ENCODE measurements at regions not wholly inside any gene's neighbourhood (a gene's known extent, or its start where the extent isn't known, plus 50 kb on each side); places are given as distances from the start of the nearest gene placed in this dataset.

DNA sequence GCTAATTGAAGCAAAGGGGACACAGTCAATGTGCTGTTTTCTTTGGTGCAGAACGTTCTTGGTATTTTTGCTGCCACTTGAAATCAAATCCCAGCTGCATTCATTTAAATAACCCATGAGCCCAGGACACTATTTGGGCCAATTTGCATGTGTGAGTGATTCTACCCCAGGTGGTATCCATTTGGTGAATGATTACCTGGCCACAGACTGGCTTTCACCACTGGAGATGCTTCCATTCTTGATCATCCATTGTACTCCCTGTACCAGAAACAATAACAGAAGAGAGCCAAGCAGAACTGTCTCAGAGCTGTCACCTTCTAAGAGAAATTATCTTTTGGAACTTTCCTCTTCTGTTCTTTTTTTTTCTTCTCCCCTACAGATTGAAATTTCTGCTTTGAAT lies 139.7 kb upstream of the RARB start:
- H3K4me1 ChIP-seq (replicated peaks; ENCODE audit: insufficient read depth) = no peaks in the 10 kb centered on the region
- H3K27ac ChIP-seq = no peak overlapping the region
- no peaks in the 10 kb centered on the region for H3K9me2 ChIP-seq (ENCODE audit: insufficient read depth)
- ChIA-PET CTCF (no interaction called here), POLR2A (ENCODE audit: unreplicated experiment) (no interaction called here)
- no peaks in the 10 kb centered on the region for H3K36me3 ChIP-seq (ENCODE audit: low read depth)
- no peaks in the 10 kb centered on the region for H3K79me2 ChIP-seq (ENCODE audit: low read depth)
- intact Hi-C loops (cut with micrococcal nuclease; ENCODE audit: unreplicated experiment) = no loop called here
- TF ChIP-seq, protein P1, sequence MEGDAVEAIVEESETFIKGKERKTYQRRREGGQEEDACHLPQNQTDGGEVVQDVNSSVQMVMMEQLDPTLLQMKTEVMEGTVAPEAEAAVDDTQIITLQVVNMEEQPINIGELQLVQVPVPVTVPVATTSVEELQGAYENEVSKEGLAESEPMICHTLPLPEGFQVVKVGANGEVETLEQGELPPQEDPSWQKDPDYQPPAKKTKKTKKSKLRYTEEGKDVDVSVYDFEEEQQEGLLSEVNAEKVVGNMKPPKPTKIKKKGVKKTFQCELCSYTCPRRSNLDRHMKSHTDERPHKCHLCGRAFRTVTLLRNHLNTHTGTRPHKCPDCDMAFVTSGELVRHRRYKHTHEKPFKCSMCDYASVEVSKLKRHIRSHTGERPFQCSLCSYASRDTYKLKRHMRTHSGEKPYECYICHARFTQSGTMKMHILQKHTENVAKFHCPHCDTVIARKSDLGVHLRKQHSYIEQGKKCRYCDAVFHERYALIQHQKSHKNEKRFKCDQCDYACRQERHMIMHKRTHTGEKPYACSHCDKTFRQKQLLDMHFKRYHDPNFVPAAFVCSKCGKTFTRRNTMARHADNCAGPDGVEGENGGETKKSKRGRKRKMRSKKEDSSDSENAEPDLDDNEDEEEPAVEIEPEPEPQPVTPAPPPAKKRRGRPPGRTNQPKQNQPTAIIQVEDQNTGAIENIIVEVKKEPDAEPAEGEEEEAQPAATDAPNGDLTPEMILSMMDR (conservative IDR thresholded peaks at IDR 0.05) = no peak
- TF ChIP-seq EZH2 (IDR thresholded peaks at IDR 0.05; ENCODE audit: low read depth) = no peak
- BruUV-seq (replicated peaks) = no TSS peak
- H3K4me2 ChIP-seq = no peak overlapping the region
- H3K4me3 ChIP-seq = no peak overlapping the region
- DNase-seq = no peak
- no peaks in the 10 kb centered on the region for H3K9me3 ChIP-seq (ENCODE audit: insufficient read depth, low read depth)
- H4K20me1 ChIP-seq (ENCODE audit: insufficient read depth) = no peaks in the 10 kb centered on the region
- no peaks in the 10 kb centered on the region for H3K27me3 ChIP-seq (ENCODE audit: insufficient read depth, low read depth)
- H2AFZ ChIP-seq = no peak overlapping the region
- H3F3A ChIP-seq (ENCODE audit: insufficient read depth, low read depth) = no peaks in the 10 kb centered on the region

DNA sequence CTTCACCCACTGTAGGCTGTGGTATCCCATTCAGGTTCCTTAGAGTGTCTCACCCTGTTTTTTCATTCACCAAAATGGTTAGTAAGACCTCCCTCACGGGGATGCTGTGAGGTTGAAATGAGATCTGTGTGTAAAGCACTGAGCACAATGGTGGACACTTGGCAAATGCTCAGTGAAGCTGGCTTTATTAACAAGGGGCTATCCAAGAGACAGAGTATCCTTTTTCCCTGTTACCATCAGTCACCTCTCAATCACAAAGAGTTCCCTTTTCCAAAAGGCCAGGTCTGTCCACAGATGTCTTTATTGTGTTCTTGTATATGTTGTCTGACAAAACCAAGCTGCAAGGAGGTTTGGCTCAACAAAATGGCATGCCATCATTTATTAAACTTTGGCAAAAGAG lies 138.9 kb upstream of the RARB start:
- Histone ChIP-seq H4K20me1 (ENCODE audit: insufficient read depth) (no peaks in the 10 kb centered on the region), H3K27ac (no peak overlapping the region), H3K36me3 (ENCODE audit: low read depth) (no peaks in the 10 kb centered on the region), H3K79me2 (ENCODE audit: low read depth) (no peaks in the 10 kb centered on the region), H3K9me3 (ENCODE audit: insufficient read depth, low read depth) (no peaks in the 10 kb centered on the region), H3F3A (ENCODE audit: insufficient read depth, low read depth) (no peaks in the 10 kb centered on the region), H3K27me3 (ENCODE audit: insufficient read depth, low read depth) (no peaks in the 10 kb centered on the region), H3K4me3 (no peak overlapping the region), H2AFZ (no peak overlapping the region), H3K9me2 (ENCODE audit: insufficient read depth) (no peaks in the 10 kb centered on the region), H3K4me1 (replicated peaks; ENCODE audit: insufficient read depth) (0 out of 2 replicates have a peak, but pooled peaks cover 4% of the 10 kb centered on the region), H3K4me2 (no peak overlapping the region)
- no peak for DNase-seq
- intact Hi-C loops (cut with micrococcal nuclease; ENCODE audit: unreplicated experiment) = no loop called here
- no TSS peak for BruUV-seq (replicated peaks)
- ChIA-PET POLR2A (ENCODE audit: unreplicated experiment) (no interaction called here), CTCF (no interaction called here)
- TF ChIP-seq, protein P1 (conservative IDR thresholded peaks at IDR 0.05) = no peak
- no peak for TF ChIP-seq EZH2 (IDR thresholded peaks at IDR 0.05; ENCODE audit: low read depth)

DNA sequence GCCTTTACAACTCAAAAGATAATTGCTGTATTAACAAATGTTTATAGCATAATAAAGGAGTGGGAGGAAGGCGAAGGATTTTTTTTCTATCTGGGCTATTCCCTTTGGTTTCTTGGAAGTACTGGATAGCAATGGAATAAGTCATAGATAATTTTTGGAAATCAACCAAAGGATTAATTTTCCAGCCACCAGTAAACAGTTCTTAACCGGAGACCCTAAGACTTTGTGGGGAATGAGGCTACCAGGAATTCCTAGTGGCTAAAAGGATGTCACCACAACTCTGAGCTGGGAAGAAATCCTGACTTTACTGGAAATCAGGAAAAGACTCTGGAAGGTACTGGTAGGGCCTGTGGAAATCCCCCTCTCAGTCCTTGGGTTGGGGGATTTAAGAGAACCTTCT lies 138.4 kb upstream of the RARB start:
- no peak for TF ChIP-seq EZH2 (IDR thresholded peaks at IDR 0.05; ENCODE audit: low read depth)
- TF ChIP-seq, protein P1 (conservative IDR thresholded peaks at IDR 0.05) = no peak
- CTCF ChIA-PET = no interaction called here
- H3K4me1 ChIP-seq (replicated peaks; ENCODE audit: insufficient read depth) = 0 out of 2 replicates have a peak, but pooled peaks cover 4% of the 10 kb centered on the region

More for the DNA sequence above, 138.4 kb upstream of the RARB start:
- no peak overlapping the region for H3K4me2 ChIP-seq
- no peaks in the 10 kb centered on the region for H3K9me2 ChIP-seq (ENCODE audit: insufficient read depth)
- no peaks in the 10 kb centered on the region for H3K79me2 ChIP-seq (ENCODE audit: low read depth)
- H3K27me3 ChIP-seq (ENCODE audit: insufficient read depth, low read depth) = no peaks in the 10 kb centered on the region
- H3K36me3 ChIP-seq (ENCODE audit: low read depth) = no peaks in the 10 kb centered on the region
- intact Hi-C loops (cut with micrococcal nuclease; ENCODE audit: unreplicated experiment) = loop anchor here (5.0 kb wide), 1 partner anchor 428 kb away; no protein-coding TSS in a partner anchor
- H2AFZ ChIP-seq = no peak overlapping the region
- no peak overlapping the region for H3K4me3 ChIP-seq
- DNase-seq = no peak
- POLR2A ChIA-PET (ENCODE audit: unreplicated experiment) = no interaction called here
- BruUV-seq (replicated peaks) = no TSS peak
- no peaks in the 10 kb centered on the region for H3K9me3 ChIP-seq (ENCODE audit: insufficient read depth, low read depth)
- H3K27ac ChIP-seq = no peak overlapping the region
- no peaks in the 10 kb centered on the region for H3F3A ChIP-seq (ENCODE audit: insufficient read depth, low read depth)
- H4K20me1 ChIP-seq (ENCODE audit: insufficient read depth) = no peaks in the 10 kb centered on the region

Measured in PC-9 (cell line).